IMR-90 (cell line): ENCODE measurements at regions not wholly inside any gene's neighbourhood (a gene's known extent, or its start where the extent isn't known, plus 50 kb on each side); places are given as distances from the start of the nearest gene placed in this dataset.

Experiments
- ATAC-seq: fragments of 200-7000 bp; cut with Tn5 transposase; 2 replicates; pipeline ENCODE4 v1.9.1; 2020; ENCODE audit warnings: low read depth, mild to moderate bottlenecking, moderate library complexity
- BruUV-seq: library from RNA; stranded (reverse); fragments of 400-500 nt; replicated peaks from 2 replicates; lab custom pipeline; 2021; lab: Mats Ljungman, UMichigan
- CTCF ChIA-PET: fragments of 300-600 bp; formaldehyde crosslinking; extraction: SDS; loops from one replicate; lab custom pipeline; 2021; ENCODE audit warnings: antibody characterized with exemption; lab: Yijun Ruan, JAX
- POLR2A ChIA-PET: fragments of 300-600 bp; sonication (Branson Sonifier 250); formaldehyde crosslinking; loops from one replicate; lab custom pipeline; 2022; ENCODE audit warnings: antibody characterized with exemption; ENCODE audit not compliant: unreplicated experiment; lab: Charles Lee
- DNase-seq: peaks from one replicate; pipeline ENCODE4 v3.0.0; 2013
- H2AFZ ChIP-seq: replicated peaks from 2 replicates; pipeline ENCODE3; 2013; ENCODE audit warnings: low read length, mild to moderate bottlenecking; ENCODE audit not compliant: poor library complexity
- H2AK5ac ChIP-seq: 2 replicates; pipeline ENCODE4 v1.6.1; 2013; ENCODE audit warnings: low read depth, low read length, inconsistent platforms
- H2AK9ac ChIP-seq: replicated peaks from 2 replicates; pipeline ENCODE3; 2013; ENCODE audit warnings: mild to moderate bottlenecking, low read depth, low read length, moderate library complexity; ENCODE audit not compliant: poor library complexity
- H2BK120ac ChIP-seq: 2 replicates; pipeline ENCODE4 v1.6.1; 2013; ENCODE audit warnings: low read depth, low read length, inconsistent platforms
- H2BK15ac ChIP-seq: 3 replicates; pipeline ENCODE4 v1.6.1; 2013; ENCODE audit warnings: low read depth, low read length, inconsistent platforms
- H2BK20ac ChIP-seq: 2 replicates; pipeline ENCODE4 v1.6.1; 2013; ENCODE audit warnings: low read depth, mild to moderate bottlenecking, inconsistent platforms, low read length, moderate library complexity
- H2BK5ac ChIP-seq: 2 replicates; pipeline ENCODE4 v1.6.1; 2013; ENCODE audit warnings: mild to moderate bottlenecking, low read depth, low read length, inconsistent platforms; ENCODE audit not compliant: poor library complexity, severe bottlenecking
- H3K14ac ChIP-seq: replicated peaks from 2 replicates; pipeline ENCODE4 v1.6.1; 2013; ENCODE audit warnings: low read depth, low read length, inconsistent platforms
- H3K18ac ChIP-seq: 2 replicates; pipeline ENCODE4 v1.6.1; 2013; ENCODE audit warnings: low read depth, low read length, control low read depth
- H3K23ac ChIP-seq: 2 replicates; pipeline ENCODE4 v1.6.1; 2013; ENCODE audit warnings: low read depth, low read length, inconsistent platforms
- H3K27ac ChIP-seq: 2 replicates; pipeline ENCODE4 v1.5.1; 2013; ENCODE audit warnings: mild to moderate bottlenecking, control low read depth, low read length; ENCODE audit not compliant: insufficient read depth
- H3K27me3 ChIP-seq: 2 replicates; pipeline ENCODE4 v1.6.1; 2013; ENCODE audit warnings: low read length; ENCODE audit not compliant: control insufficient read depth, insufficient read depth
- H3K36me3 ChIP-seq: 2 replicates; pipeline ENCODE4 v1.6.1; 2013; ENCODE audit warnings: low read length, mixed read lengths; ENCODE audit not compliant: control insufficient read depth, insufficient read depth
- H3K4ac ChIP-seq: 2 replicates; pipeline ENCODE4 v1.6.1; 2013; ENCODE audit warnings: low read depth, low read length, inconsistent platforms
- H3K4me1 ChIP-seq: 2 replicates; pipeline ENCODE4 v1.6.1; 2013; ENCODE audit warnings: low read length, mixed read lengths; ENCODE audit not compliant: control insufficient read depth, insufficient read depth
- H3K4me2 ChIP-seq: 2 replicates; pipeline ENCODE4 v1.6.1; 2013; ENCODE audit warnings: low read depth, mild to moderate bottlenecking, control low read depth, low read length, moderate library complexity
- H3K4me3 ChIP-seq: 2 replicates; pipeline ENCODE4 v1.5.1; 2013; ENCODE audit warnings: low read depth, mild to moderate bottlenecking, control low read depth, low read length, moderate library complexity; ENCODE audit not compliant: insufficient read depth
- H3K56ac ChIP-seq: 2 replicates; pipeline ENCODE4 v1.6.1; 2013; ENCODE audit warnings: low read length, inconsistent platforms; ENCODE audit not compliant: insufficient read depth; ENCODE audit errors: extremely low read depth
- H3K79me1 ChIP-seq, 2 experiments: 2 replicates each; pipeline ENCODE4 v1.6.1; 2013; ENCODE audit warnings: low read length in 2 of 2, inconsistent platforms in 1 of 2, low read depth in 1 of 2
- H3K9ac ChIP-seq: 2 replicates; pipeline ENCODE4 v1.6.1; 2013; ENCODE audit warnings: low read depth, low read length, control low read depth
- H3K9me1 ChIP-seq: 2 replicates; pipeline ENCODE4 v1.6.1; 2013; ENCODE audit warnings: low read length, inconsistent platforms; ENCODE audit not compliant: insufficient read depth
- H3K9me3 ChIP-seq: 2 replicates; pipeline ENCODE4 v1.6.1; 2013; ENCODE audit warnings: low read length; ENCODE audit not compliant: control insufficient read depth, insufficient read depth
- H4K20me1 ChIP-seq: 2 replicates; pipeline ENCODE4 v1.6.1; 2013; ENCODE audit warnings: low read length, inconsistent platforms; ENCODE audit not compliant: insufficient read depth
- H4K5ac ChIP-seq: 2 replicates; pipeline ENCODE4 v1.6.1; 2013; ENCODE audit warnings: mild to moderate bottlenecking, low read depth, low read length, control low read depth
- H4K8ac ChIP-seq, 2 experiments: 2 replicates each; pipeline ENCODE4 v1.6.1; 2013; ENCODE audit warnings: low read depth in 2 of 2, low read length in 2 of 2, control low read depth in 1 of 2, inconsistent platforms in 1 of 2
- H4K91ac ChIP-seq: 2 replicates; pipeline ENCODE4 v1.6.1; 2013; ENCODE audit warnings: low read depth, low read length, inconsistent platforms; ENCODE audit not compliant: insufficient read depth
- BHLHE40 ChIP-seq: fragments of 150-350 bp; IDR thresholded peaks from 2 replicates; pipeline ENCODE4 v1.6.1; 2016; ENCODE audit warnings: mild to moderate bottlenecking, low read depth, low read length
- CEBPB ChIP-seq: IDR thresholded peaks from 2 replicates; pipeline ENCODE4 v1.6.1; 2012; ENCODE audit warnings: low read depth, low read length, improper control_type of control experiment
- CHD1 ChIP-seq: IDR thresholded peaks from 2 replicates; pipeline ENCODE4 v1.6.1; 2012; ENCODE audit warnings: low read depth, low read length, improper control_type of control experiment
- CTCF ChIP-seq: conservative IDR thresholded peaks from 2 replicates; pipeline ENCODE4 v1.5.1; 2012; ENCODE audit warnings: mild to moderate bottlenecking, low read depth, low read length, improper control_type of control experiment
- ELK1 ChIP-seq: fragments of 150-350 bp; IDR thresholded peaks from 2 replicates; pipeline ENCODE4 v1.6.1; 2016; ENCODE audit warnings: low read depth, mild to moderate bottlenecking, low read length, moderate library complexity, borderline replicate concordance
- FOS ChIP-seq: fragments of 150-350 bp; IDR thresholded peaks from 2 replicates; pipeline ENCODE4 v1.6.1; 2016; ENCODE audit warnings: low read depth, low read length
- MAFK ChIP-seq: IDR thresholded peaks from 2 replicates; pipeline ENCODE4 v1.6.1; 2012; ENCODE audit warnings: low read depth, low read length, improper control_type of control experiment
- MAZ ChIP-seq: IDR thresholded peaks from 2 replicates; pipeline ENCODE4 v1.6.1; 2012; ENCODE audit warnings: low read depth, mild to moderate bottlenecking, low read length, improper control_type of control experiment, moderate library complexity, borderline replicate concordance
- MXI1 ChIP-seq: IDR thresholded peaks from 2 replicates; pipeline ENCODE4 v1.6.1; 2012; ENCODE audit warnings: low read depth, mild to moderate bottlenecking, low read length, moderate library complexity, borderline replicate concordance
- NFE2L2 ChIP-seq: fragments of 150-350 bp; IDR thresholded peaks from 2 replicates; pipeline ENCODE4 v1.6.1; 2016; ENCODE audit warnings: low read depth, mild to moderate bottlenecking, low read length
- POLR2A ChIP-seq: IDR thresholded peaks from 2 replicates; pipeline ENCODE4 v1.6.1; 2012; ENCODE audit warnings: mild to moderate bottlenecking, low read depth, low read length
- RCOR1 ChIP-seq: IDR thresholded peaks from 2 replicates; pipeline ENCODE4 v1.6.1; 2012; ENCODE audit warnings: mild to moderate bottlenecking, low read length, improper control_type of control experiment; ENCODE audit not compliant: insufficient replicate concordance
- RFX5 ChIP-seq: IDR thresholded peaks from 2 replicates; pipeline ENCODE4 v1.8.0; 2012; ENCODE audit warnings: low read depth, mild to moderate bottlenecking, low read length, moderate library complexity
- USF2 ChIP-seq: fragments of 150-350 bp; IDR thresholded peaks from 2 replicates; pipeline ENCODE4 v1.6.1; 2017; ENCODE audit warnings: mild to moderate bottlenecking, antibody characterized with exemption, low read length, low read depth
- WGBS, 2 experiments: methylation state at CpG; one replicate each; pipeline versions ENCODE4 v1.1.5 to v1.1.7; 2013; ENCODE audit warnings: missing lambda C conversion rate in 2 of 2; ENCODE audit not compliant: insufficient read length in 1 of 2; ENCODE audit errors: extremely low coverage in 2 of 2; 5-methylcytosine and 5-hydroxymethylcytosine counted together
- dilution Hi-C: fragments of 300-500 bp; cut with HindIII; formaldehyde crosslinking; loops from one replicate; pipeline ENCODE4 v1.14.3; 2018; ENCODE audit warnings: low sequenced_read_pairs; ENCODE audit not compliant: unreplicated experiment
- in situ Hi-C: fragments of 300-500 bp; cut with MboI; formaldehyde crosslinking; loops from 3 replicates; pipeline ENCODE4 v1.14.3; 2019; ENCODE audit warnings: low sequenced_read_pairs, inconsistent platforms, mixed read lengths
- intact Hi-C: fragments of 100-400 bp; cut with micrococcal nuclease; formaldehyde crosslinking; loops from 2 replicates; pipeline ENCODE4 v1.10.0; 2022

- BruUV-seq: no TSS peak
- CTCF ChIA-PET: interaction anchor here (0.6 kb wide), 1 partner anchor 265 kb away, joined by 5 read pairs; no protein-coding TSS in a partner anchor
- no peak for ATAC-seq
Observed at GRCh38 chr2:238649936-238650518, 197.9 kb upstream of the TWIST2 start.

More at GRCh38 chr2:238649936-238650518, 197.9 kb upstream of the TWIST2 start:
- H3K4me3 ChIP-seq: no peak overlapping the region
- no peaks in the 10 kb centered on the region for H3K79me1 ChIP-seq
- no peaks in the 10 kb centered on the region; the same call in 1 of the 2 replicates for H3K9me3 ChIP-seq
- no peak overlapping the region for H2BK15ac ChIP-seq
- in situ Hi-C loops (no loop called here), intact Hi-C loops (no loop called here), dilution Hi-C loops (no loop called here)
- no peak for DNase-seq
- H4K8ac ChIP-seq: no peak overlapping the region
- H3K27me3 ChIP-seq: peaks cover 2% of the 10 kb centered on the region
- no peak overlapping the region for H3K9ac ChIP-seq
- H3K56ac ChIP-seq: no peak overlapping the region
- H2AFZ ChIP-seq: no peak overlapping the region
- WGBS, 2 experiments: 83% methylated on average over 7 of the region's 10 CpGs; no CpG with 5 or more reads in 1 of the 2 experiments
- TF ChIP-seq RCOR1: no peak
- no peak for TF ChIP-seq FOS
- TF ChIP-seq ELK1: no peak
- TF ChIP-seq CTCF: no peak
- no peak for TF ChIP-seq MAFK
- no peak for TF ChIP-seq USF2
- no peak for TF ChIP-seq CEBPB
- no peak for TF ChIP-seq BHLHE40
- no peak for TF ChIP-seq NFE2L2
- TF ChIP-seq POLR2A: no peak
- TF ChIP-seq MXI1: no peak
- TF ChIP-seq CHD1: no peak
- no peak for TF ChIP-seq MAZ
- no peak for TF ChIP-seq RFX5
- POLR2A ChIA-PET: no interaction called here
- H3K4me1 ChIP-seq: peaks cover 4% of the 10 kb centered on the region; the same call in 1 of the 2 replicates
- no peak overlapping the region for H4K5ac ChIP-seq
- no peak overlapping the region for H3K4me2 ChIP-seq
- no peak overlapping the region for H3K27ac ChIP-seq
- H4K20me1 ChIP-seq: no peaks in the 10 kb centered on the region
- H3K18ac ChIP-seq: no peak overlapping the region
- H2BK120ac ChIP-seq: no peak overlapping the region
- peak overlapping the region; percentile 51; the same call in 1 of the 2 replicates for H2AK5ac ChIP-seq
- no peak overlapping the region for H3K4ac ChIP-seq
- H3K23ac ChIP-seq: no peak overlapping the region
- peaks cover 7% of the 10 kb centered on the region; the same call in 1 of the 2 replicates for H3K9me1 ChIP-seq
- H2AK9ac ChIP-seq: no peak overlapping the region
- H2BK20ac ChIP-seq: no peak overlapping the region
- no peaks in the 10 kb centered on the region for H3K36me3 ChIP-seq
- no peak overlapping the region for H2BK5ac ChIP-seq
- no peak overlapping the region for H4K91ac ChIP-seq
- no peak overlapping the region for H3K14ac ChIP-seq
